HG03442 (cell line): ENCODE measurements at regions not wholly inside any gene's neighbourhood (a gene's known extent, or its start where the extent isn't known, plus 50 kb on each side); places are given as distances from the start of the nearest gene placed in this dataset.

ENCODE experiments used
- ATAC-seq: cut with Tn5 transposase; IDR thresholded peaks from one replicate; pipeline ENCODE4 v1.9.1; 2021; ENCODE audit warnings: mild to moderate bottlenecking, moderate library complexity; ENCODE audit not compliant: unreplicated experiment

- ATAC-seq = no peak
These were observed 377.1 kb upstream of the KITLG start for GRCh38 chr12:88957358-88957757.

- ATAC-seq = no peak
These were observed 375.3 kb upstream of the KITLG start for GRCh38 chr12:88955531-88955930.

GRCh38 chr12:88953029-88953586 is 372.8 kb upstream of the KITLG start:
- no peak for ATAC-seq

- no peak for ATAC-seq
These were observed 372.3 kb upstream of the KITLG start for GRCh38 chr12:88952562-88952942.

- no peak for ATAC-seq
These were observed 371.7 kb upstream of the KITLG start for GRCh38 chr12:88951860-88952561.

- ATAC-seq = no peak
These were observed 370.9 kb upstream of the KITLG start for GRCh38 chr12:88951177-88951576.

- ATAC-seq = no peak
These were observed 367.3 kb upstream of the KITLG start for GRCh38 chr12:88947486-88948043.

- no peak for ATAC-seq
These were observed 366.2 kb upstream of the KITLG start for GRCh38 chr12:88946372-88946997.

- no peak for ATAC-seq
These were observed 364.9 kb upstream of the KITLG start for GRCh38 chr12:88945051-88945732.

GRCh38 chr12:88944397-88944796 is 364.1 kb upstream of the KITLG start:
- ATAC-seq = no peak

GRCh38 chr12:88940854-88941253 is 360.6 kb upstream of the KITLG start:
- no peak for ATAC-seq

- ATAC-seq = no peak
These were observed 355.6 kb upstream of the KITLG start for GRCh38 chr12:88935856-88936255.

- ATAC-seq = no peak
These were observed 354.0 kb upstream of the KITLG start for GRCh38 chr12:88934163-88934747.

GRCh38 chr12:88932457-88932856 is 352.2 kb upstream of the KITLG start:
- ATAC-seq = no peak

- ATAC-seq = no peak
These were observed 351.3 kb upstream of the KITLG start for GRCh38 chr12:88931598-88931997.

- ATAC-seq = no peak
These were observed 345.2 kb upstream of the KITLG start for GRCh38 chr12:88925454-88925853.

- ATAC-seq = no peak
These were observed 343.9 kb upstream of the KITLG start for GRCh38 chr12:88924162-88924561.

- no peak for ATAC-seq
These were observed 343.4 kb upstream of the KITLG start for GRCh38 chr12:88923631-88924030.

GRCh38 chr12:88922816-88923215 is 342.5 kb upstream of the KITLG start:
- no peak for ATAC-seq

GRCh38 chr12:88921890-88922532 is 341.7 kb upstream of the KITLG start:
- ATAC-seq = no peak

GRCh38 chr12:88921434-88921833 is 341.2 kb upstream of the KITLG start:
- ATAC-seq = no peak
